H9 (cell line): ENCODE measurements at regions not wholly inside any gene's neighbourhood (a gene's known extent, or its start where the extent isn't known, plus 50 kb on each side); places are given as distances from the start of the nearest gene placed in this dataset.

Source experiments
- DNase-seq: peaks from one replicate; pipeline ENCODE4 v3.0.0-alpha.2; 2017
- H2AFZ ChIP-seq: one replicate; pipeline ENCODE4 v1.6.1; 2013; ENCODE audit warnings: mild to moderate bottlenecking, low read length, control low read depth, moderate library complexity
- H2AK5ac ChIP-seq: 2 replicates; pipeline ENCODE4 v1.6.1; 2013; ENCODE audit warnings: low read length, control low read depth, mixed read lengths; ENCODE audit not compliant: insufficient read length
- H2BK120ac ChIP-seq: one replicate; pipeline ENCODE4 v1.6.1; 2013; ENCODE audit warnings: low read depth, mild to moderate bottlenecking, low read length, control low read depth, inconsistent platforms; ENCODE audit not compliant: poor library complexity, severe bottlenecking
- H2BK12ac ChIP-seq: 2 replicates; pipeline ENCODE4 v1.6.1; 2013; ENCODE audit warnings: low read length, control low read depth, mixed read lengths, low read depth; ENCODE audit not compliant: insufficient read length
- H2BK15ac ChIP-seq: 2 replicates; pipeline ENCODE4 v1.6.1; 2013; ENCODE audit warnings: low read depth, low read length, control low read depth
- H2BK20ac ChIP-seq: one replicate; pipeline ENCODE4 v1.6.1; 2013; ENCODE audit warnings: low read depth, mild to moderate bottlenecking, low read length, control low read depth, inconsistent platforms; ENCODE audit not compliant: poor library complexity, severe bottlenecking
- H2BK5ac ChIP-seq: 2 replicates; pipeline ENCODE4 v1.6.1; 2013; ENCODE audit warnings: low read length, control low read depth, mixed read lengths; ENCODE audit not compliant: insufficient read length
- H3K14ac ChIP-seq: 2 replicates; pipeline ENCODE4 v1.6.1; 2013; ENCODE audit warnings: low read length, control low read depth; ENCODE audit not compliant: insufficient read depth
- H3K18ac ChIP-seq: 2 replicates; pipeline ENCODE4 v1.6.1; 2013; ENCODE audit warnings: low read depth, mild to moderate bottlenecking, mixed read lengths, low read length, control low read depth; ENCODE audit not compliant: insufficient read length
- H3K23ac ChIP-seq: 2 replicates; pipeline ENCODE4 v1.6.1; 2013; ENCODE audit warnings: low read length, control low read depth, mixed read lengths, low read depth; ENCODE audit not compliant: insufficient read length
- H3K23me2 ChIP-seq: 2 replicates; pipeline ENCODE4 v1.6.1; 2013; ENCODE audit warnings: low read depth, mild to moderate bottlenecking, mixed read lengths, low read length, control low read depth; ENCODE audit not compliant: insufficient read length, poor library complexity, severe bottlenecking
- H3K27ac ChIP-seq: 2 replicates; pipeline ENCODE4 v1.5.1; 2013; ENCODE audit warnings: low read length, control low read depth, mixed read lengths, low read depth; ENCODE audit not compliant: insufficient read length
- H3K27me3 ChIP-seq: 2 replicates; pipeline ENCODE4 v1.6.1; 2013; ENCODE audit warnings: low read length, control low read depth, inconsistent platforms; ENCODE audit not compliant: insufficient read depth
- H3K4ac ChIP-seq: 2 replicates; pipeline ENCODE4 v1.6.1; 2013; ENCODE audit warnings: low read depth, mild to moderate bottlenecking, control low read depth, inconsistent platforms, low read length, moderate library complexity
- H3K4me1 ChIP-seq: 2 replicates; pipeline ENCODE4 v1.6.1; 2013; ENCODE audit warnings: low read length, control low read depth, inconsistent platforms; ENCODE audit not compliant: insufficient read depth
- H3K4me2 ChIP-seq: 2 replicates; pipeline ENCODE4 v1.6.1; 2013; ENCODE audit warnings: low read length, control low read depth, mixed read lengths; ENCODE audit not compliant: insufficient read length, insufficient read depth
- H3K56ac ChIP-seq: 2 replicates; pipeline ENCODE4 v1.6.1; 2013; ENCODE audit warnings: low read depth, mild to moderate bottlenecking, mixed read lengths, low read length, control low read depth; ENCODE audit not compliant: insufficient read length
- H3K79me1 ChIP-seq: 2 replicates; pipeline ENCODE4 v1.6.1; 2013; ENCODE audit warnings: low read depth, mild to moderate bottlenecking, moderate library complexity, low read length, control low read depth, inconsistent platforms; ENCODE audit not compliant: insufficient read depth, poor library complexity, severe bottlenecking
- H3K79me2 ChIP-seq: 2 replicates; pipeline ENCODE4 v1.6.1; 2013; ENCODE audit warnings: low read length, control low read depth, inconsistent platforms; ENCODE audit not compliant: insufficient read depth
- H3K9ac ChIP-seq: 2 replicates; pipeline ENCODE4 v1.6.1; 2013; ENCODE audit warnings: low read length, control low read depth, mixed read lengths; ENCODE audit not compliant: insufficient read length; ENCODE audit errors: extremely low read depth
- H3K9me3 ChIP-seq: one replicate; pipeline ENCODE4 v1.6.1; 2013; ENCODE audit warnings: low read depth, low read length, inconsistent platforms; ENCODE audit not compliant: control insufficient read depth
- H3T11ph ChIP-seq: one replicate; pipeline ENCODE4 v1.6.1; 2013; ENCODE audit warnings: mild to moderate bottlenecking, low read length, control low read depth, inconsistent platforms
- H4K20me1 ChIP-seq: one replicate; pipeline ENCODE4 v1.6.1; 2013; ENCODE audit not compliant: control insufficient read depth, insufficient read length, insufficient read depth
- H4K5ac ChIP-seq: 2 replicates; pipeline ENCODE4 v1.6.1; 2013; ENCODE audit warnings: low read depth, mild to moderate bottlenecking, mixed read lengths, low read length, control low read depth; ENCODE audit not compliant: insufficient read length
- H4K8ac ChIP-seq: replicated peaks from 2 replicates; pipeline ENCODE4 v1.6.1; 2013; ENCODE audit warnings: low read length, control low read depth, mixed read lengths, low read depth; ENCODE audit not compliant: insufficient read length
- H4K91ac ChIP-seq: 2 replicates; pipeline ENCODE4 v1.6.1; 2013; ENCODE audit warnings: low read depth, mild to moderate bottlenecking, moderate library complexity, mixed read lengths, low read length, control low read depth; ENCODE audit not compliant: insufficient read length
- H3K27ac Mint-ChIP-seq, 3 experiments: 2 replicates in 2 of 3; 3 replicates in 1 of 3; pipeline ENCODE4 v1.8.0; 2020 to 2021; ENCODE audit warnings: mixed read lengths in 3 of 3, mild to moderate bottlenecking in 1 of 3, moderate library complexity in 1 of 3
- H3K27me3 Mint-ChIP-seq: 2 replicates; pipeline ENCODE4 v1.8.0; 2021; ENCODE audit warnings: low read depth, mild to moderate bottlenecking, moderate library complexity, mixed read lengths
- H3K36me3 Mint-ChIP-seq, 3 experiments: 2 replicates in 2 of 3; 3 replicates in 1 of 3; pipeline ENCODE4 v1.8.0; 2020 to 2021; ENCODE audit warnings: low read depth in 3 of 3, mixed read lengths in 3 of 3; ENCODE audit not compliant: insufficient read depth in 1 of 3
- H3K4me1 Mint-ChIP-seq, 2 experiments: 2 replicates each; pipeline ENCODE4 v1.8.0; 2020; ENCODE audit warnings: mixed read lengths in 2 of 2
- H3K4me3 Mint-ChIP-seq, 2 experiments: 2 replicates in 1 of 2; 3 replicates in 1 of 2; pipeline ENCODE4 v1.8.0; 2020 to 2021; ENCODE audit warnings: mild to moderate bottlenecking in 2 of 2, mixed read lengths in 2 of 2, moderate library complexity in 1 of 2
- H3K9me3 Mint-ChIP-seq, 2 experiments: 2 replicates in 1 of 2; 3 replicates in 1 of 2; pipeline ENCODE4 v1.8.0; 2020; ENCODE audit warnings: mild to moderate bottlenecking in 2 of 2, mixed read lengths in 2 of 2, moderate library complexity in 1 of 2
- WGBS: extraction: QIAGEN DNeasy Blood & Tissue Kit; methylation state at CpG from one replicate; pipeline ENCODE4 v1.1.7; 2013; ENCODE audit warnings: missing lambda C conversion rate, low lambda C conversion rate, mixed read lengths; ENCODE audit not compliant: insufficient read length; ENCODE audit errors: extremely low coverage; 5-methylcytosine and 5-hydroxymethylcytosine counted together
- TF ChIP-seq, protein P1 (sequence below): fragments of 200-600 bp; sonication (generic); conservative IDR thresholded peaks from 3 replicates; pipeline ENCODE4 v1.8.0; 2021; ENCODE audit warnings: antibody characterized with exemption, mild to moderate bottlenecking

DNA sequence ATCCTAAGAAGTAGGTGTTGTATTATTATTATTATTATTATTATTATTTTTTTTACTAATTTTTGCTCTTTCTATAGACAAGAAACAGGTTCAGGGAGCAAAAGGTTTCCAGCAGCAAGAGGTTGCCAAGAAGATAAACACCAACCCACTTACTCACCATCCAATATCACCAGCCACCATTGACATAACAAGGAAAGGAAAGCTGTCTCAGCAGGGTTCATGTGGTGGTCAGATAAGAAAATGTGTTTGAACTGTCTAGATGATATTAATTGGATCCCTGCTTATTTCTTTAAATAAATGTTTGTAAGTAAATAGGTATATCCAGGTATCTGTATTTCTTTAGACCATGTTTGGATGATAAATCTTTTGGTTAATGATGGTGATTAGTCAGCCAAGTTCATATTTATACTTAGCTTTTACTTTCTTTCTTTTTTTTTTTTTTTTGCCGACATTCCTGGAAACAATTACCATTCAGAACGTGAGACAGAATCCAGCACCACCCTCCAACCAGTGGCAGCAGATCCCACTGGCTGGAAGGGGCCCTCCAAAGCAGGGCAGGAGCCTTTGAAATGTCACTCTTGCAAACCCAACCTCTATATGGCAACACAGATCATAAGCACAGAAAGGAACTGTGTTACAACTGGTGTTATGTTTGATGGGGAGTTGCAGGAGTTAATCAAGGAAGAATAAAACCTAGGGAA lies 139.2 kb upstream of the ECI2 start:
- Histone ChIP-seq H4K91ac (no peak overlapping the region), H3K27me3 (no peaks in the 10 kb centered on the region), H2BK5ac (no peak overlapping the region), H3K9ac (no peak overlapping the region), H3K23ac (no peak overlapping the region), H4K5ac (no peak overlapping the region), H2BK20ac (no peak overlapping the region), H3K27ac (no peak overlapping the region), H2BK120ac (no peak overlapping the region), H2AFZ (no peak overlapping the region), H3K79me2 (no peaks in the 10 kb centered on the region), H2BK15ac (no peak overlapping the region), H4K8ac (no peak overlapping the region), H3K18ac (no peak overlapping the region), H3K4ac (no peak overlapping the region), H2BK12ac (no peak overlapping the region), H3K14ac (no peak overlapping the region), H3T11ph (no peak overlapping the region), H3K23me2 (no peaks in the 10 kb centered on the region), H4K20me1 (no peaks in the 10 kb centered on the region), H3K56ac (no peak overlapping the region), H3K79me1 (no peaks in the 10 kb centered on the region), H3K4me2 (no peak overlapping the region), H2AK5ac (no peak overlapping the region), H3K4me1 (no peaks in the 10 kb centered on the region), H3K9me3 (no peaks in the 10 kb centered on the region)
- Mint-ChIP-seq H3K27ac (no peak overlapping the region), H3K27me3 (peaks cover 6% of the 10 kb centered on the region), H3K36me3 (peaks cover 0 to 2% (median 0%) of the 10 kb centered on the region in 3 experiments; a peak in 2 of 7 replicates), H3K4me1 (peaks cover 5% of the 10 kb centered on the region in 2 experiments; a peak in 3 of 4 replicates), H3K9me3 (peaks cover 0 to 2% of the 10 kb centered on the region in 2 experiments; a peak in 1 of 5 replicates), H3K4me3 (no peak overlapping the region)
- WGBS: no CpG with 5 or more reads among the region's 2 CpGs
- DNase-seq: no peak
- TF ChIP-seq, protein P1, sequence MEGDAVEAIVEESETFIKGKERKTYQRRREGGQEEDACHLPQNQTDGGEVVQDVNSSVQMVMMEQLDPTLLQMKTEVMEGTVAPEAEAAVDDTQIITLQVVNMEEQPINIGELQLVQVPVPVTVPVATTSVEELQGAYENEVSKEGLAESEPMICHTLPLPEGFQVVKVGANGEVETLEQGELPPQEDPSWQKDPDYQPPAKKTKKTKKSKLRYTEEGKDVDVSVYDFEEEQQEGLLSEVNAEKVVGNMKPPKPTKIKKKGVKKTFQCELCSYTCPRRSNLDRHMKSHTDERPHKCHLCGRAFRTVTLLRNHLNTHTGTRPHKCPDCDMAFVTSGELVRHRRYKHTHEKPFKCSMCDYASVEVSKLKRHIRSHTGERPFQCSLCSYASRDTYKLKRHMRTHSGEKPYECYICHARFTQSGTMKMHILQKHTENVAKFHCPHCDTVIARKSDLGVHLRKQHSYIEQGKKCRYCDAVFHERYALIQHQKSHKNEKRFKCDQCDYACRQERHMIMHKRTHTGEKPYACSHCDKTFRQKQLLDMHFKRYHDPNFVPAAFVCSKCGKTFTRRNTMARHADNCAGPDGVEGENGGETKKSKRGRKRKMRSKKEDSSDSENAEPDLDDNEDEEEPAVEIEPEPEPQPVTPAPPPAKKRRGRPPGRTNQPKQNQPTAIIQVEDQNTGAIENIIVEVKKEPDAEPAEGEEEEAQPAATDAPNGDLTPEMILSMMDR: no peak
